DND-41 (cell line): ENCODE measurements at regions not wholly inside any gene's neighbourhood (a gene's known extent, or its start where the extent isn't known, plus 50 kb on each side); places are given as distances from the start of the nearest gene placed in this dataset.

Experiments
- ATAC-seq: fragments of 200-7000 bp; cut with Tn5 transposase; 3 replicates; pipeline ENCODE4 v1.9.1; 2021; ENCODE audit warnings: low read depth; ENCODE audit not compliant: insufficient read depth
- DNase-seq: peaks from one replicate; pipeline ENCODE4 v3.0.0-alpha.2; 2020
- H2AFZ ChIP-seq: 2 replicates; pipeline ENCODE4 v1.6.0; 2012; ENCODE audit warnings: low read depth, low read length
- H3K27ac ChIP-seq: 2 replicates; pipeline ENCODE4 v1.5.1; 2012; ENCODE audit warnings: low read length, inconsistent platforms
- H3K27me3 ChIP-seq: fragments of 200-600 bp; sonication (generic); 2 replicates; pipeline ENCODE4 v1.6.0; 2012; ENCODE audit warnings: low read length, mild to moderate bottlenecking, inconsistent platforms; ENCODE audit not compliant: insufficient read depth, poor library complexity
- H3K36me3 ChIP-seq: 2 replicates; pipeline ENCODE4 v1.5.1; 2012; ENCODE audit warnings: low read length, inconsistent platforms; ENCODE audit not compliant: insufficient read depth
- H3K4me1 ChIP-seq: 2 replicates; pipeline ENCODE4 v1.5.1; 2012; ENCODE audit warnings: mild to moderate bottlenecking, low read length; ENCODE audit not compliant: insufficient read depth
- H3K4me2 ChIP-seq: 2 replicates; pipeline ENCODE4 v1.6.0; 2012; ENCODE audit warnings: mild to moderate bottlenecking, moderate library complexity, low read length, inconsistent platforms; ENCODE audit not compliant: insufficient read depth
- H3K4me3 ChIP-seq, 2 experiments: fragments of 200-600 bp in 1 of 2; shearing (Covaris generic) in 1 of 2; 2 replicates each; pipeline ENCODE4 v1.5.1; 2012 to 2016; ENCODE audit warnings: inconsistent platforms in 2 of 2, low read length in 2 of 2, mild to moderate bottlenecking in 2 of 2, low read depth in 1 of 2, moderate library complexity in 1 of 2
- H3K79me2 ChIP-seq: 2 replicates; pipeline ENCODE4 v1.6.0; 2012; ENCODE audit warnings: low read length, inconsistent platforms; ENCODE audit not compliant: insufficient read depth
- H3K9ac ChIP-seq: 2 replicates; pipeline ENCODE4 v1.6.0; 2012; ENCODE audit warnings: low read depth, mild to moderate bottlenecking, inconsistent platforms, low read length, moderate library complexity
- H3K9me3 ChIP-seq: 2 replicates; pipeline ENCODE4 v1.5.1; 2012; ENCODE audit warnings: low read length, moderate library complexity, mild to moderate bottlenecking, inconsistent platforms; ENCODE audit not compliant: insufficient read depth, severe bottlenecking
- H4K20me1 ChIP-seq: 2 replicates; pipeline ENCODE4 v1.6.0; 2012; ENCODE audit warnings: low read length; ENCODE audit not compliant: insufficient read depth
- EZH2 ChIP-seq: IDR thresholded peaks from 3 replicates; pipeline ENCODE4 v1.6.1; 2012; ENCODE audit warnings: borderline replicate concordance, low read depth, mild to moderate bottlenecking, moderate library complexity, low read length, inconsistent platforms; ENCODE audit not compliant: severe bottlenecking
- TF ChIP-seq, protein P1 (sequence below): IDR thresholded peaks from 2 replicates; pipeline ENCODE4 v1.5.1; 2012; ENCODE audit warnings: borderline replicate concordance, low read length, moderate library complexity, mild to moderate bottlenecking; ENCODE audit not compliant: poor library complexity, severe bottlenecking; ENCODE audit errors: extremely low read depth

DNA sequence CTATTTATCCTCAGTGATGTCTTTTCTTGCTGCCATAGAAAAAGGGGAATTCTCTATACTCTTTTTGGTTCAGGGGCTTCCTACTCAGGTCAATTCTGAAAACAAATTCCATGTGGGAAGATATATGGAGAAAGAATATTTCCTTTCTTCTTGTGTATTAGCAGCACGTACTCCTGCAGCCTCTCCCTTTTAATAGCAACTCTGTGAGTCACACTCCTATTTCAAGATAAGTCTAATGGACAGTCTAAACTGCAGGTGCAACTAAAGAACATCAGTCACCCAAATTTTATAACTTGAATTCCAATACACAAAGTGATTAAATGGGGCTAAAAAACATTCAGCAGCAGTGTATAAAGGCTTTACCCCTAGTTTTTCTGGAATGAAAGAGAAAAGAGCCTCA is 942.2 kb downstream of the CNTNAP5 start:
- Histone ChIP-seq H4K20me1 (no peaks in the 10 kb centered on the region), H3K4me3 (no peak overlapping the region), H3K4me2 (no peak overlapping the region), H3K27ac (no peak overlapping the region), H3K79me2 (no peaks in the 10 kb centered on the region), H3K27me3 (no peaks in the 10 kb centered on the region), H3K9me3 (no peaks in the 10 kb centered on the region), H3K36me3 (no peaks in the 10 kb centered on the region), H2AFZ (no peak overlapping the region), H3K9ac (no peak overlapping the region), H3K4me1 (no peaks in the 10 kb centered on the region)
- DNase-seq (no peak), ATAC-seq (no peak)
- TF ChIP-seq EZH2: no peak
- TF ChIP-seq, protein P1, sequence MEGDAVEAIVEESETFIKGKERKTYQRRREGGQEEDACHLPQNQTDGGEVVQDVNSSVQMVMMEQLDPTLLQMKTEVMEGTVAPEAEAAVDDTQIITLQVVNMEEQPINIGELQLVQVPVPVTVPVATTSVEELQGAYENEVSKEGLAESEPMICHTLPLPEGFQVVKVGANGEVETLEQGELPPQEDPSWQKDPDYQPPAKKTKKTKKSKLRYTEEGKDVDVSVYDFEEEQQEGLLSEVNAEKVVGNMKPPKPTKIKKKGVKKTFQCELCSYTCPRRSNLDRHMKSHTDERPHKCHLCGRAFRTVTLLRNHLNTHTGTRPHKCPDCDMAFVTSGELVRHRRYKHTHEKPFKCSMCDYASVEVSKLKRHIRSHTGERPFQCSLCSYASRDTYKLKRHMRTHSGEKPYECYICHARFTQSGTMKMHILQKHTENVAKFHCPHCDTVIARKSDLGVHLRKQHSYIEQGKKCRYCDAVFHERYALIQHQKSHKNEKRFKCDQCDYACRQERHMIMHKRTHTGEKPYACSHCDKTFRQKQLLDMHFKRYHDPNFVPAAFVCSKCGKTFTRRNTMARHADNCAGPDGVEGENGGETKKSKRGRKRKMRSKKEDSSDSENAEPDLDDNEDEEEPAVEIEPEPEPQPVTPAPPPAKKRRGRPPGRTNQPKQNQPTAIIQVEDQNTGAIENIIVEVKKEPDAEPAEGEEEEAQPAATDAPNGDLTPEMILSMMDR: no peak

- no peak overlapping the region for H3K4me3 ChIP-seq
- H4K20me1 ChIP-seq: no peaks in the 10 kb centered on the region
- H3K27me3 ChIP-seq: no peaks in the 10 kb centered on the region
- H3K27ac ChIP-seq: no peak overlapping the region
- no peak overlapping the region for H3K9ac ChIP-seq
- TF ChIP-seq EZH2: no peak
- TF ChIP-seq, protein P1: no peak
- H3K79me2 ChIP-seq: no peaks in the 10 kb centered on the region
- ATAC-seq (no peak), DNase-seq (no peak)
- H3K36me3 ChIP-seq: no peaks in the 10 kb centered on the region
- no peaks in the 10 kb centered on the region for H3K9me3 ChIP-seq
- no peak overlapping the region for H3K4me2 ChIP-seq
- H3K4me1 ChIP-seq: no peaks in the 10 kb centered on the region
- H2AFZ ChIP-seq: no peak overlapping the region
Observed at GRCh38 chr2:124970030-124970429, 944.9 kb downstream of the CNTNAP5 start.

DNA sequence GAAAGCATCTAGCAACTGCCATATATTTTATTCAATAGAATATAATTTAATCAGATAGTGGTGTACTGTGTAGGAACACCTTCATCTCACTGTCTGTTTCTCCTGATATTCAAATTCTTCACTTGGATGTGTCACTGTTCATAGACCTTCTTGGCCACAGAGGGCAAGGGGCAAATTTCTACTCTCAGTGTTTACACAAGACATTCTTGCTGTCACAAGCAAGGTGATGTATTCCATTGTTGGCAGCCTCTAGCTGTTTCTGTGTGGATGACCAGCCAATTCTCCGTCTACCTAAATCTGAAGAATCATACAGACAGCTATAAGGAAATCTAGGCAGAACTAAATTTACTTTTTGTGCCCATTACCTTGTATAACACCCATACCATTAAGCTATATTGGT is 948.3 kb downstream of the CNTNAP5 start:
- H2AFZ ChIP-seq: no peak overlapping the region
- no peaks in the 10 kb centered on the region for H3K4me1 ChIP-seq
- no peaks in the 10 kb centered on the region for H3K27me3 ChIP-seq
- H3K27ac ChIP-seq: no peak overlapping the region
- ATAC-seq: no peak
- TF ChIP-seq, protein P1: no peak
- no peak for TF ChIP-seq EZH2
- no peaks in the 10 kb centered on the region for H3K9me3 ChIP-seq
- H3K36me3 ChIP-seq: no peaks in the 10 kb centered on the region
- H3K4me3 ChIP-seq: no peak overlapping the region
- no peaks in the 10 kb centered on the region for H4K20me1 ChIP-seq
- H3K79me2 ChIP-seq: no peaks in the 10 kb centered on the region
- no peak overlapping the region for H3K4me2 ChIP-seq
- no peak for DNase-seq
- H3K9ac ChIP-seq: no peak overlapping the region

DNA sequence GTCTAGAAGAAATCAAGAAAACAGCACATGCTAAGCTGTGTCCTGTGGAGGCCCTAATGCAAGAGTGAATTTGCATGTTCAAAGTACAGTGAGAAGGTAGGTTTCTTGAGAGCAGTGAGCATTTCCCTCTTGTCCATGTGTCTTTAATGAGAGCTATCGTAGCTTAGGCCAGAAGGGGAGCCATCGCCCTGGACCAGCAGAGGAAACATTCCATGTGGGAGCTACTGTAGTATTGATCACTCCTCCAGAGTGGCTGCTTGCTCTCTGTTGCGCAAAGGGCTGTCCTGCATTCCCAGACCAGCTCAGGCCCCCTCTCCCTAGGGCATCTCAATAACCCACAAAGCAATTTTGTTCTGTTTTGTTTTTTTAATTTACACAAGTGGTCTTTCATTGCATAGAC is 950.1 kb downstream of the CNTNAP5 start:
- Histone ChIP-seq H3K4me1 (no peaks in the 10 kb centered on the region), H3K27ac (no peak overlapping the region), H3K4me3 (no peak overlapping the region), H3K9me3 (no peaks in the 10 kb centered on the region), H3K4me2 (no peak overlapping the region), H2AFZ (no peak overlapping the region), H4K20me1 (no peaks in the 10 kb centered on the region), H3K27me3 (no peaks in the 10 kb centered on the region), H3K79me2 (no peaks in the 10 kb centered on the region), H3K9ac (no peak overlapping the region), H3K36me3 (no peaks in the 10 kb centered on the region)
- TF ChIP-seq, protein P1: no peak
- TF ChIP-seq EZH2: no peak
- ATAC-seq (no peak), DNase-seq (no peak)
